H1 (cell line): ENCODE measurements at regions not wholly inside any gene's neighbourhood (a gene's known extent, or its start where the extent isn't known, plus 50 kb on each side); places are given as distances from the start of the nearest gene placed in this dataset.

Experiments
- CTCF ChIA-PET: fragments of 300-600 bp; sonication (Branson Sonifier 250); formaldehyde crosslinking; loops from one replicate; lab custom pipeline; 2021; ENCODE audit not compliant: partially characterized antibody; lab: Charles Lee
- POLR2A ChIA-PET: fragments of 300-600 bp; sonication (Branson Sonifier 250); formaldehyde crosslinking; loops from one replicate; lab custom pipeline; 2021; ENCODE audit warnings: inconsistent platforms; ENCODE audit not compliant: partially characterized antibody; lab: Charles Lee
- DNase-seq, 2 experiments: peaks; one replicate each; pipeline versions ENCODE4 v3.0.0 to v3.0.0-alpha.2; 2010 to 2022; ENCODE audit warnings: low spot score in 2 of 2, low read depth in 1 of 2, mixed read lengths in 1 of 2
- FAIRE-seq: peaks from 2 replicates; lab custom pipeline; 2011; peaks lifted over from hg19 to GRCh38; lab: Jason Lieb, UNC
- H2AFZ ChIP-seq: 2 replicates; pipeline ENCODE4 v1.8.1; 2012; ENCODE audit warnings: low read length, inconsistent platforms
- H2AK5ac ChIP-seq: 2 replicates; pipeline ENCODE4 v1.6.1; 2013; ENCODE audit warnings: low read depth, low read length
- H2BK120ac ChIP-seq: replicated peaks from 2 replicates; pipeline ENCODE3; 2013; ENCODE audit warnings: low read depth, low read length, inconsistent platforms
- H2BK12ac ChIP-seq: 2 replicates; pipeline ENCODE4 v1.6.1; 2013; ENCODE audit warnings: low read depth, low read length
- H2BK15ac ChIP-seq: 2 replicates; pipeline ENCODE4 v1.6.1; 2013; ENCODE audit warnings: low read length
- H2BK20ac ChIP-seq: 2 replicates; pipeline ENCODE4 v1.6.1; 2013; ENCODE audit warnings: low read length
- H2BK5ac ChIP-seq: 2 replicates; pipeline ENCODE4 v1.6.1; 2013; ENCODE audit warnings: low read depth, low read length
- H3K14ac ChIP-seq: 2 replicates; pipeline ENCODE4 v1.6.1; 2013; ENCODE audit warnings: inconsistent platforms; ENCODE audit not compliant: insufficient read length
- H3K18ac ChIP-seq: 2 replicates; pipeline ENCODE4 v1.6.1; 2013; ENCODE audit warnings: low read length; ENCODE audit errors: extremely low read depth
- H3K23ac ChIP-seq: 2 replicates; pipeline ENCODE4 v1.6.1; 2013; ENCODE audit warnings: inconsistent platforms; ENCODE audit not compliant: insufficient read length
- H3K23me2 ChIP-seq: 2 replicates; pipeline ENCODE4 v1.6.1; 2013; ENCODE audit warnings: low read depth, low read length
- H3K27ac ChIP-seq: 2 replicates; pipeline ENCODE4 v1.6.1; 2011; ENCODE audit warnings: low read depth, low read length, inconsistent platforms
- H3K27me3 ChIP-seq, 4 experiments: replicated peaks in 1 of 4; 1 replicate in 1 of 4; 2 replicates in 3 of 4; pipeline versions ENCODE4 v1.6.1 to v1.8.1; 2011 to 2013; ENCODE audit warnings: low read length in 3 of 4, mild to moderate bottlenecking in 3 of 4, inconsistent platforms in 2 of 4, mixed read lengths in 2 of 4, moderate library complexity in 1 of 4; ENCODE audit not compliant: control insufficient read depth in 3 of 4, insufficient read depth in 3 of 4; ENCODE audit errors: extremely low read depth in 1 of 4
- H3K36me3 ChIP-seq, 4 experiments: 2 replicates each; pipeline versions ENCODE4 v1.6.1 to v1.8.1; 2011 to 2013; ENCODE audit warnings: mild to moderate bottlenecking in 4 of 4, low read length in 3 of 4, moderate library complexity in 2 of 4, control low read depth in 1 of 4, inconsistent platforms in 1 of 4; ENCODE audit not compliant: insufficient read depth in 4 of 4, control insufficient read depth in 2 of 4
- H3K4ac ChIP-seq: replicated peaks from 2 replicates; pipeline ENCODE3; 2013; ENCODE audit warnings: low read length, low read depth, mixed read lengths, inconsistent platforms; ENCODE audit not compliant: insufficient read length
- H3K4me1 ChIP-seq, 4 experiments: replicated peaks in 1 of 4; 1 replicate in 1 of 4; 2 replicates in 3 of 4; pipeline versions ENCODE4 v1.6.1 to v1.8.1; 2011 to 2013; ENCODE audit warnings: low read length in 3 of 4, inconsistent platforms in 2 of 4, mixed read lengths in 1 of 4; ENCODE audit not compliant: insufficient read depth in 4 of 4, control insufficient read depth in 3 of 4
- H3K4me2 ChIP-seq, 2 experiments: 2 replicates each; pipeline versions ENCODE4 v1.6.1 to v1.8.1; 2011 to 2013; ENCODE audit warnings: low read depth in 2 of 2, low read length in 2 of 2, control low read depth in 1 of 2, inconsistent platforms in 1 of 2, mild to moderate bottlenecking in 1 of 2; ENCODE audit not compliant: insufficient read depth in 1 of 2
- H3K4me3 ChIP-seq, 4 experiments: fragments of 200-600, 300-600 bp in 1 of 4; sonication (generic), shearing (Covaris generic), sonication (Bioruptor Twin) in 1 of 4; 2 replicates each; pipeline versions ENCODE4 v1.5.1 to v1.8.1; 2011 to 2016; ENCODE audit warnings: low read length in 4 of 4, low read depth in 3 of 4, control low read depth in 2 of 4, inconsistent platforms in 2 of 4, mild to moderate bottlenecking in 2 of 4, mixed read lengths in 1 of 4, moderate library complexity in 1 of 4; ENCODE audit not compliant: insufficient read depth in 2 of 4; ENCODE audit errors: extremely low read depth in 1 of 4
- H3K56ac ChIP-seq: replicated peaks from 2 replicates; pipeline ENCODE3; 2013; ENCODE audit warnings: low read depth, mild to moderate bottlenecking, mixed read lengths, low read length, inconsistent platforms; ENCODE audit not compliant: insufficient read length
- H3K79me1 ChIP-seq: 2 replicates; pipeline ENCODE4 v1.6.1; 2013; ENCODE audit warnings: low read depth, low read length, control low read depth
- H3K79me2 ChIP-seq, 2 experiments: 2 replicates each; pipeline versions ENCODE4 v1.6.1 to v1.8.1; 2012 to 2013; ENCODE audit warnings: low read length in 2 of 2, mild to moderate bottlenecking in 2 of 2, inconsistent platforms in 1 of 2; ENCODE audit not compliant: insufficient read depth in 2 of 2, control insufficient read depth in 1 of 2
- H3K9ac ChIP-seq, 4 experiments: replicated peaks in 1 of 4; 1 replicate in 1 of 4; 2 replicates in 3 of 4; pipeline versions ENCODE4 v1.6.1 to v1.8.1; 2011 to 2013; ENCODE audit warnings: low read depth in 3 of 4, low read length in 3 of 4, control low read depth in 2 of 4, mild to moderate bottlenecking in 2 of 4, moderate library complexity in 2 of 4, inconsistent platforms in 1 of 4; ENCODE audit errors: extremely low read depth in 1 of 4
- H3K9me3 ChIP-seq, 2 experiments: 2 replicates each; pipeline versions ENCODE4 v1.6.1 to v1.8.1; 2012 to 2013; ENCODE audit warnings: mild to moderate bottlenecking in 2 of 2, moderate library complexity in 2 of 2, control low read depth in 1 of 2, inconsistent platforms in 1 of 2, low read depth in 1 of 2, low read length in 1 of 2, mixed read lengths in 1 of 2; ENCODE audit not compliant: insufficient read depth in 2 of 2
- H4K20me1 ChIP-seq, 2 experiments: replicated peaks in 1 of 2; 2 replicates each; pipeline versions ENCODE3 to v1.8.1; 2011 to 2013; ENCODE audit warnings: inconsistent platforms in 2 of 2, low read length in 2 of 2, mild to moderate bottlenecking in 1 of 2; ENCODE audit not compliant: insufficient read depth in 2 of 2, control insufficient read depth in 1 of 2
- H4K5ac ChIP-seq: 2 replicates; pipeline ENCODE4 v1.6.1; 2013; ENCODE audit warnings: low read length, low read depth, mixed read lengths, inconsistent platforms; ENCODE audit not compliant: insufficient read length
- H4K8ac ChIP-seq: 2 replicates; pipeline ENCODE4 v1.8.0; 2013; ENCODE audit warnings: mild to moderate bottlenecking, moderate library complexity, low read length, inconsistent platforms; ENCODE audit not compliant: insufficient read depth; ENCODE audit errors: extremely low read depth
- H4K91ac ChIP-seq: replicated peaks from 2 replicates; pipeline ENCODE3; 2013; ENCODE audit warnings: low read length, mixed read lengths, inconsistent platforms; ENCODE audit not compliant: insufficient read length
- CREB1 ChIP-seq: IDR thresholded peaks from 2 replicates; pipeline ENCODE4 v1.6.1; 2012; ENCODE audit warnings: inconsistent platforms
- WGBS, 2 experiments: shearing (Covaris generic) in 1 of 2; methylation state at CpG; one replicate each; pipeline versions ENCODE4 v1.1.6 to v1.1.7; 2013 to 2015; ENCODE audit warnings: low lambda C conversion rate in 2 of 2, mixed read lengths in 2 of 2, inconsistent platforms in 1 of 2, low coverage in 1 of 2, missing lambda C conversion rate in 1 of 2; ENCODE audit not compliant: insufficient replicate concordance in 2 of 2, insufficient coverage in 1 of 2, insufficient read length in 1 of 2; ENCODE audit errors: extremely low coverage in 1 of 2, missing lambda C conversion rate in 1 of 2; 5-methylcytosine and 5-hydroxymethylcytosine counted together

DNA sequence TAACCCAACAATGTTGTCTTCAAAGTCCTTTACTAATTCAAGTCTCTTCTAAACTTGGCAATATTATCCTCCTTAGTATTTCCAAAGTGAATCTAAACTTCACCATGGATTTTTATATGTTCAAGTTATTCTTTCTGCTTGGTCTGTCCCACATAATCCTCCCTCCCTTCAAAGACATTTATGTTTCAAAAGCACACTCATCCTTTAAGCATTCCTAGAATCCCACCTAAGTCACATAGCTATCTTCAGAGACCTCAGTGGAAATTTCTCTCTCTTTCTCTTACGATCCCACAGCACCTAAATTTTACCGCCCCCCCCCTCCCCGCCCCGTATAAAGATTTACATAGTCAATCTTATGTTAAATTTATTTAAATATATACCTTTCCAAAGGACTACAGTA is 314.9 kb upstream of the GRIA3 start:
- Histone ChIP-seq H3K36me3 (no peaks in the 10 kb centered on the region), H2BK120ac (no peak overlapping the region), H2BK20ac (no peak overlapping the region), H3K79me2 (no peaks in the 10 kb centered on the region), H3K27me3 (no peaks in the 10 kb centered on the region), H3K18ac (no peak overlapping the region), H4K5ac (no peak overlapping the region), H3K4me2 (no peak overlapping the region), H3K79me1 (no peaks in the 10 kb centered on the region), H3K9ac (no peak overlapping the region), H2AFZ (no peak overlapping the region), H3K9me3 (no peaks in the 10 kb centered on the region), H3K4ac (no peak overlapping the region), H3K4me3 (no peak overlapping the region), H3K14ac (no peak overlapping the region), H4K91ac (no peak overlapping the region), H3K4me1 (no peaks in the 10 kb centered on the region), H2BK12ac (no peak overlapping the region), H4K8ac (no peak overlapping the region), H2BK5ac (no peak overlapping the region), H3K27ac (no peak overlapping the region), H2BK15ac (no peak overlapping the region), H2AK5ac (no peak overlapping the region), H4K20me1 (no peaks in the 10 kb centered on the region), H3K23ac (no peak overlapping the region), H3K23me2 (no peaks in the 10 kb centered on the region), H3K56ac (no peak overlapping the region)
- TF ChIP-seq CREB1: no peak
- no peak for FAIRE-seq
- CTCF ChIA-PET: no interaction called here
- WGBS, 2 experiments: no CpG with 5 or more reads among the region's 4 CpGs
- no peak for DNase-seq
- POLR2A ChIA-PET: interaction anchor here (1.0 kb wide), 1 partner anchor 12 kb away, joined by 4 read pairs; no protein-coding TSS in a partner anchor
